Esophagus muscularis mucosa (tissue), 4 donors: ENCODE measurements at regions not wholly inside any gene's neighbourhood (a gene's known extent, or its start where the extent isn't known, plus 50 kb on each side); places are given as distances from the start of the nearest gene placed in this dataset.

Experiments
- DNase-seq: peaks from one replicate; pipeline ENCODE4 v3.0.0-alpha.2; 2017; ENCODE audit errors: extremely low spot score
- H3K27ac ChIP-seq, 4 donors: fragments of 200-600 bp; sonication (generic); replicated peaks in 1 of 4; 1 replicate in 3 of 4; 2 replicates in 1 of 4; pipeline ENCODE4 v1.5.1; 2016 to 2019; ENCODE audit warnings: mild to moderate bottlenecking in 1 of 4
- H3K27me3 ChIP-seq, 4 donors: fragments of 200-600 bp; sonication (generic); one replicate each; pipeline versions ENCODE4 v1.5.1 to v1.6.0; 2016 to 2019
- H3K36me3 ChIP-seq, 4 donors: fragments of 200-600 bp; sonication (generic); one replicate each; pipeline ENCODE4 v1.5.1; 2016 to 2019
- H3K4me1 ChIP-seq, 4 donors: fragments of 200-600 bp; sonication (generic); one replicate each; pipeline ENCODE4 v1.5.1; 2016 to 2019
- H3K4me3 ChIP-seq, 4 donors: fragments of 200-600 bp; sonication (generic); 1 replicate in 2 of 4; 2 replicates in 2 of 4; pipeline ENCODE4 v1.5.1; 2016 to 2019; ENCODE audit warnings: mild to moderate bottlenecking in 4 of 4, moderate library complexity in 1 of 4
- H3K9me3 ChIP-seq, 4 donors: fragments of 200-600 bp; sonication (generic); 1 replicate in 3 of 4; 2 replicates in 1 of 4; pipeline ENCODE4 v1.5.1; 2016 to 2019
- EP300 ChIP-seq: sonication (generic); formaldehyde crosslinking; IDR thresholded peaks from one replicate; pipeline ENCODE4 v1.6.1; 2017; ENCODE audit warnings: antibody characterized with exemption
- POLR2A ChIP-seq: fragments of 450-650 bp; IDR thresholded peaks from one replicate; pipeline ENCODE4 v1.6.1; 2017; ENCODE audit warnings: antibody characterized with exemption, moderate library complexity, mild to moderate bottlenecking, low read depth
- POLR2AphosphoS5 ChIP-seq, 2 donors: sonication (generic); formaldehyde crosslinking; IDR thresholded peaks; one replicate each; pipeline ENCODE4 v1.6.1; 2017; ENCODE audit warnings: antibody characterized with exemption in 2 of 2
- WGBS: methylation state at CpG from one replicate; pipeline ENCODE4 v1.1.5; 2018; 5-methylcytosine and 5-hydroxymethylcytosine counted together
- intact Hi-C: fragments of 100-400 bp; cut with DNase I; formaldehyde crosslinking; loops from one replicate; pipeline ENCODE4 v1.15.1; 2023
- TF ChIP-seq, protein P1 (sequence below), 3 experiments: fragments of 200-600 bp in 2 of 3; fragments of 450-650 bp in 1 of 3; sonication (generic) in 2 of 3; IDR thresholded peaks; one replicate each; pipeline ENCODE4 v1.5.1; 2017 to 2019; ENCODE audit warnings: antibody characterized with exemption in 3 of 3, mild to moderate bottlenecking in 2 of 3, moderate library complexity in 1 of 3

DNA sequence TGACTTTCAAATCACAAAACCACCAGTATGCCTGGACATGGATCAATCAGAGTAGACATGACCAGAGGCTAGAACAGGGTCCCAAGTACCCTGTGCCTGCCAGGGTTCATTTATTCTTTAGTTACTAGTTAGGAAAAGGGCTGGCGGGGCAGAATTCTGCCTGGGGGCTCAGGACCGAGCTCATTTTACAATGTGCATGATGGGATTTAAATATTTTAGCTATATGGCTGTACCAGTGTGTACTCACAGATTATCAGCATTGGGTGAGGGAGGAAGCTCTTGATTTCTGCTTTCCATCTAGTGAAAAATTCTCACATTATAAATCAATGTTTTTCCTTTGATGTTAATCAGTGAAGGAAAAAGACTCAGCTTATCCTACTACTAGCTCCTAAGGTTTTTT is 1511.1 kb downstream of the EFNA5 start:
- Histone ChIP-seq H3K27me3 (no peaks in the 10 kb centered on the region), H3K9me3 (no peaks in the 10 kb centered on the region), H3K27ac (no peak overlapping the region), H3K36me3 (no peaks in the 10 kb centered on the region), H3K4me1 (no peaks in the 10 kb centered on the region), H3K4me3 (no peak overlapping the region)
- DNase-seq = no peak
- 88% methylated on average over 2 of the region's 2 CpGs for WGBS
- intact Hi-C loops = no loop called here
- TF ChIP-seq POLR2A (no peak), POLR2AphosphoS5 (IDR thresholded peaks at IDR 0.05) (no peak), EP300 (no peak)
- TF ChIP-seq, protein P1, sequence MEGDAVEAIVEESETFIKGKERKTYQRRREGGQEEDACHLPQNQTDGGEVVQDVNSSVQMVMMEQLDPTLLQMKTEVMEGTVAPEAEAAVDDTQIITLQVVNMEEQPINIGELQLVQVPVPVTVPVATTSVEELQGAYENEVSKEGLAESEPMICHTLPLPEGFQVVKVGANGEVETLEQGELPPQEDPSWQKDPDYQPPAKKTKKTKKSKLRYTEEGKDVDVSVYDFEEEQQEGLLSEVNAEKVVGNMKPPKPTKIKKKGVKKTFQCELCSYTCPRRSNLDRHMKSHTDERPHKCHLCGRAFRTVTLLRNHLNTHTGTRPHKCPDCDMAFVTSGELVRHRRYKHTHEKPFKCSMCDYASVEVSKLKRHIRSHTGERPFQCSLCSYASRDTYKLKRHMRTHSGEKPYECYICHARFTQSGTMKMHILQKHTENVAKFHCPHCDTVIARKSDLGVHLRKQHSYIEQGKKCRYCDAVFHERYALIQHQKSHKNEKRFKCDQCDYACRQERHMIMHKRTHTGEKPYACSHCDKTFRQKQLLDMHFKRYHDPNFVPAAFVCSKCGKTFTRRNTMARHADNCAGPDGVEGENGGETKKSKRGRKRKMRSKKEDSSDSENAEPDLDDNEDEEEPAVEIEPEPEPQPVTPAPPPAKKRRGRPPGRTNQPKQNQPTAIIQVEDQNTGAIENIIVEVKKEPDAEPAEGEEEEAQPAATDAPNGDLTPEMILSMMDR (IDR thresholded peaks at IDR 0.05) = no peak

DNA sequence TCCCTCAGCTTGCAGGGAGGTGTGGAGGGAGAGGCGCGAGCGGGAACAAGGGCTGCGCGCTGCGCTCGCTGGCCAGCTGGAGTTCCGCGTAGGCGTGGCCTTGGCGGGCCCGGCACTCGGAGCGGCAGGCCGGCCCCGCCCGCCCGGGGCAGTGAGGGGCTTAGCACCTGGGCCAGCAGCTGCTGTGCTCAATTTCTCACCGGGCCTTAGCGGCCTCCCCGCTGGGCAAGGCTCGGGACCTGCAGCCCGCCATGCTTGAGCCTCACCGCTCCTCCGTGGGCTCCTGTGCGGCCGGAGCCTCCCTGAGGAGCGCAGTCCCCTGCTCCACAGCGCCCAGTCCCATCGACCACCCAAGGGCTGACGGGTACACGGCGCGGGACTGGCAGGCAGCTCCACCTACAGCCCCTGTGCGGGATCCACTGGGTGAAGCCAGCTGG is 1516.4 kb downstream of the EFNA5 start:
- Histone ChIP-seq H3K27me3 (no peaks in the 10 kb centered on the region), H3K9me3 (no peaks in the 10 kb centered on the region), H3K4me1 (no peaks in the 10 kb centered on the region), H3K27ac (no peak overlapping the region), H3K4me3 (no peak overlapping the region), H3K36me3 (no peaks in the 10 kb centered on the region)
- 100% methylated on average over 3 of the region's 35 CpGs for WGBS
- TF ChIP-seq, protein P1 (IDR thresholded peaks at IDR 0.05) = no peak
- TF ChIP-seq POLR2A (no peak), EP300 (no peak)
- no peak for DNase-seq
- intact Hi-C loops = no loop called here

DNA sequence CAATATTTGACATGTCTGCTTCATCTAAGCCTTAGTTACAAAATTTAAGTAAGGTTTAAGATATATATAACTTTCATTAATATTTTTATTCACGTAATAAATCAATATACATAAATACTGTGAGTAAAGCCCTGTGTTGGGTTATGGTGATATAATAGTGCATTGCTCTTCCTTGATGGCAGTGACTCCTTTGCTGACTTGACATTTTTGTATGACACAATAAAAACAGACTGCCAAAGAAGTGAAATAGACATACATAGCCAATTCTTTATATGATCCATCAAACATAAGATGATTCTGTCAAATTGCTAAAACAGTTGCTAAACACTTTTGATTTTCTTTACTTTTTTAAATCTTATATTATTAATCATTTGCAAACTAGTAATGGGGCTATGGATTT is 1518.2 kb downstream of the EFNA5 start:
- intact Hi-C loops = no loop called here
- TF ChIP-seq, protein P1 (IDR thresholded peaks at IDR 0.05) = no peak
- no peak for TF ChIP-seq POLR2AphosphoS5 (IDR thresholded peaks at IDR 0.05)
- TF ChIP-seq EP300 = no peak
- H3K36me3 ChIP-seq = no peaks in the 10 kb centered on the region
- H3K27ac ChIP-seq = no peak overlapping the region
- no peaks in the 10 kb centered on the region for H3K9me3 ChIP-seq
- H3K4me3 ChIP-seq = no peak overlapping the region
- no peaks in the 10 kb centered on the region for H3K4me1 ChIP-seq
- H3K27me3 ChIP-seq = no peaks in the 10 kb centered on the region
- WGBS = 91% methylated on average over 1 of the region's 1 CpG
- DNase-seq = no peak

DNA sequence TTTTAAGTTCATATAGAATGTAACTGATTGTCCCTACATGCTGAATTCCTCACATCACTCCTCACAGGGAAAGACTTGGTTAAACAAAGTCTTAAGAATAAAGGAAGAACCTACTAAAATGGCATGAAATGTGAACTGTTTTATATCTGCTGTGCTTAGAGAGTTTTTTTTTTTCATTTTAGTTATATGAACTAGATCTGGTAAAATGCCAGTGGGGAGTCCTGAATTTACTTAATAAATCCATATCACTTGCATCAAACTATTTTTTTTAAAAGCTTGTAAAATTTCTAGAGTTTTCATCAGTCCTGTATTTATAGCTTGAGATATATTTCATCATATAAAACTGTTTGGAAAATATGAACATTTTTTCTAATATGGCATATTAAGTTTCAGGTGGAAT is 1528.6 kb downstream of the EFNA5 start:
- H3K4me3 ChIP-seq = no peak overlapping the region
- no peaks in the 10 kb centered on the region for H3K36me3 ChIP-seq
- H3K27me3 ChIP-seq = no peaks in the 10 kb centered on the region
- TF ChIP-seq EP300 (no peak), POLR2AphosphoS5 (IDR thresholded peaks at IDR 0.05) (no peak), POLR2A (no peak)
- TF ChIP-seq, protein P1 (IDR thresholded peaks at IDR 0.05) = no peak
- intact Hi-C loops = no loop called here
- DNase-seq = no peak
- H3K4me1 ChIP-seq = no peaks in the 10 kb centered on the region
- H3K9me3 ChIP-seq = no peaks in the 10 kb centered on the region
- H3K27ac ChIP-seq = no peak overlapping the region

DNA sequence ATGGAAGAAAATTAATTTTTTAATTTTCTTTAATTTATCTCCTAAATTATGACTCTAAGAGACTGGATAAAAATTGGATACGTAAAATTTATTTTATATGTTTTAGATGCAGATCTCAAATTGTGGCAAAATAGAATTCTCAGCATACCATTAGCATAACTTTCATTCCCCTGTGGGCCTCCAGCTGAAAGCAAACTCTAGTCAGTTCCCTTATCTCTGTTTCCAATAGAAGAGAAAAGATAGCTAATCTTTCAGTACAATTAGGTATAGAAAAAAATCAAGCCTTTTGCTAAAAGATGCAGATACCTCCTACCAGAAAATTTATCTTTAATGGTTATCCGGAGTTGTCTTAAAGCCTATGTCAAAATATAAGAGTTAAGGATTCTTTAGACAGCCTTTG is 1530.6 kb downstream of the EFNA5 start:
- TF ChIP-seq POLR2A (no peak), POLR2AphosphoS5 (IDR thresholded peaks at IDR 0.05) (no peak), EP300 (no peak)
- TF ChIP-seq, protein P1 (IDR thresholded peaks at IDR 0.05) = no peak
- no peak overlapping the region for H3K27ac ChIP-seq

More for the DNA sequence above, 1530.6 kb downstream of the EFNA5 start:
- DNase-seq = no peak
- intact Hi-C loops = no loop called here
- Histone ChIP-seq H3K4me3 (no peak overlapping the region), H3K9me3 (no peaks in the 10 kb centered on the region), H3K36me3 (no peaks in the 10 kb centered on the region), H3K27me3 (no peaks in the 10 kb centered on the region), H3K4me1 (no peaks in the 10 kb centered on the region)
- WGBS = 90% methylated on average over 2 of the region's 2 CpGs
